Right ventricle myocardium superior (tissue), 1 donor: ENCODE measurements at regions not wholly inside any gene's neighbourhood (a gene's known extent, or its start where the extent isn't known, plus 50 kb on each side); places are given as distances from the start of the nearest gene placed in this dataset.

Source experiments
- ATAC-seq: fragments of 200-7000 bp; cut with Tn5 transposase; one replicate; pipeline ENCODE4 v1.9.1; 2020; ENCODE audit warnings: mild to moderate bottlenecking; ENCODE audit not compliant: poor library complexity
- DNase-seq: peaks from one replicate; pipeline ENCODE4 v3.0.0-alpha.2; 2020
- intact Hi-C: fragments of 100-400 bp; cut with DNase I; formaldehyde crosslinking; loops from one replicate; pipeline ENCODE4 v1.11.2; 2022
- donor health status: DM: no; HTN: yes; CAD: no; lungs with severe emphysema.

- no peak for DNase-seq
- intact Hi-C loops: loop anchor here (5.0 kb wide), 1 partner anchor 48 kb away; the partner anchor contains the start of gene FDX1
- no peak for ATAC-seq
Measured at GRCh38 chr11:110379261-110379660, 50.5 kb upstream of the FDX1 start.

GRCh38 chr11:110379936-110380335, 49.8 kb upstream of the FDX1 start:
- intact Hi-C loops: loop anchor here (5.0 kb wide), 1 partner anchor 47 kb away; the partner anchor contains the start of gene FDX1
- no peak for ATAC-seq
- DNase-seq: no peak
